CD4-positive, alpha-beta memory T cell (primary cell): ENCODE measurements at regions not wholly inside any gene's neighbourhood (a gene's known extent, or its start where the extent isn't known, plus 50 kb on each side); places are given as distances from the start of the nearest gene placed in this dataset.
"Not testable (repeated sequence)": the region's sequence is repeated elsewhere in the genome, so short reads cannot be mapped to it uniquely, and the experiment has no call there.

Experiments used
- CTCF ChIA-PET: fragments of 350-600 bp; sonication (Branson Sonifier 250); formaldehyde crosslinking; loops from one replicate; lab custom pipeline; 2021; ENCODE audit warnings: inconsistent platforms; ENCODE audit not compliant: partially characterized antibody; lab: Charles Lee
- POLR2A ChIA-PET: fragments of 350-600 bp; sonication (Branson Sonifier 250); formaldehyde crosslinking; loops from one replicate; lab custom pipeline; 2021; ENCODE audit not compliant: partially characterized antibody; lab: Charles Lee
- DNase-seq, 5 donors: peaks; one replicate each; pipeline versions ENCODE4 v3.0.0 to v3.0.0-alpha.2; 2020 to 2022; ENCODE audit warnings: mixed read lengths in 1 of 5
- H3K27ac ChIP-seq: one replicate; pipeline ENCODE4 v1.7.0; 2013; ENCODE audit warnings: low read depth, low read length
- H3K27me3 ChIP-seq: 2 replicates; pipeline ENCODE4 v1.7.0; 2013; ENCODE audit warnings: mild to moderate bottlenecking, low read length, moderate library complexity; ENCODE audit not compliant: insufficient read depth
- H3K36me3 ChIP-seq: 2 replicates; pipeline ENCODE4 v1.7.0; 2013; ENCODE audit warnings: mild to moderate bottlenecking, low read length, moderate library complexity; ENCODE audit not compliant: insufficient read depth
- H3K4me1 ChIP-seq: 2 replicates; pipeline ENCODE4 v1.7.0; 2013; ENCODE audit warnings: mild to moderate bottlenecking, low read length, moderate library complexity; ENCODE audit not compliant: insufficient read depth
- H3K4me3 ChIP-seq, 2 donors: one replicate each; pipeline ENCODE4 v1.7.0; 2013; ENCODE audit warnings: low read length in 2 of 2, mild to moderate bottlenecking in 1 of 2
- H3K9me3 ChIP-seq, 2 donors: one replicate each; pipeline ENCODE4 v1.7.0; 2013; ENCODE audit warnings: low read length in 2 of 2, control low read depth in 1 of 2; ENCODE audit not compliant: control insufficient read depth in 1 of 2
- H3K27ac Mint-ChIP-seq, 7 donors: one replicate each; pipeline ENCODE4 v1.8.0; 2020 to 2021; ENCODE audit warnings: mixed read lengths in 7 of 7, mild to moderate bottlenecking in 6 of 7, inconsistent platforms in 3 of 7, moderate library complexity in 3 of 7
- H3K27me3 Mint-ChIP-seq, 2 donors: one replicate each; pipeline ENCODE4 v1.8.0; 2020 to 2021; ENCODE audit warnings: mixed read lengths in 2 of 2
- H3K36me3 Mint-ChIP-seq, 2 donors: one replicate each; pipeline ENCODE4 v1.8.0; 2020 to 2021; ENCODE audit warnings: mixed read lengths in 2 of 2, inconsistent platforms in 1 of 2, mild to moderate bottlenecking in 1 of 2
- H3K4me1 Mint-ChIP-seq, 4 donors: one replicate each; pipeline ENCODE4 v1.8.0; 2020 to 2021; ENCODE audit warnings: mixed read lengths in 4 of 4, mild to moderate bottlenecking in 1 of 4
- H3K4me3 Mint-ChIP-seq, 8 donors: one replicate each; pipeline ENCODE4 v1.8.0; 2020 to 2021; ENCODE audit warnings: mixed read lengths in 8 of 8, mild to moderate bottlenecking in 7 of 8, moderate library complexity in 6 of 8, inconsistent platforms in 3 of 8
- H3K9me3 Mint-ChIP-seq, 8 donors: one replicate each; pipeline ENCODE4 v1.8.0; 2020 to 2021; ENCODE audit warnings: mixed read lengths in 8 of 8, mild to moderate bottlenecking in 5 of 8, inconsistent platforms in 3 of 8, moderate library complexity in 1 of 8
- intact Hi-C: fragments of 100-400 bp; cut with micrococcal nuclease; formaldehyde crosslinking; loops from one replicate; pipeline ENCODE4 v1.15.1; 2023

DNA sequence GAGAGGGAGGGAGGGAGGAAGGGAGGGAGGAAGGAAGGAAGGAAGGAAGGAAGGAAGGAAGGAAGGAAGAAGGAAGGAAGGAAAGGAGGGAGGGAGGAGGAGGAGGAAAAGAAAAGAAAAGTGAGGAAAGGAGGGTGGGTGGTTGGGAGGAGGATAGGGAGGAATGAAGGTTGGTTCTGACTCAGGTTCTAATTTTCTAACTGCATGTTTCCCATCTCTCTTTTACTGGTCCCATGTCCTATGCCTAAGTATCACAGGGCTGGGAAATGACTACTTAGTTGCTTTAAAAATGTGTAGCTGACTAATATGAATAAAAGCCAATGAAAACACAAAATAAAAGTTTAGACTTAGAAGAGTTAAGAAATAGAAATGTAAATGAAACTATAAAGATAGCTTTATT is 890.9 kb upstream of the POT1 start:
- Mint-ChIP-seq H3K4me3 (no peak overlapping the region), H3K36me3 (no peaks in the 10 kb centered on the region), H3K27ac (no peak overlapping the region), H3K9me3 (peaks cover 0 to 6% (median 3%) of the 10 kb centered on the region in 8 donors), H3K27me3 (no peaks in the 10 kb centered on the region), H3K4me1 (no peaks in the 10 kb centered on the region)
- Histone ChIP-seq H3K9me3 (no peaks in the 10 kb centered on the region), H3K36me3 (no peaks in the 10 kb centered on the region), H3K4me1 (no peaks in the 10 kb centered on the region), H3K27ac (no peak overlapping the region), H3K4me3 (no peak overlapping the region), H3K27me3 (no peaks in the 10 kb centered on the region)
- CTCF ChIA-PET = no interaction called here
- no peak for DNase-seq
- intact Hi-C loops = no loop called here
- POLR2A ChIA-PET = no interaction called here

- peaks cover 0 to 8% (median 1%) of the 10 kb centered on the region in 8 donors for H3K9me3 Mint-ChIP-seq
- Histone ChIP-seq H3K4me1 (no peaks in the 10 kb centered on the region), H3K4me3 (no peak overlapping the region), H3K36me3 (no peaks in the 10 kb centered on the region), H3K27me3 (no peaks in the 10 kb centered on the region), H3K9me3 (no peaks in the 10 kb centered on the region), H3K27ac (no peak overlapping the region)
- no peaks in the 10 kb centered on the region for H3K36me3 Mint-ChIP-seq
- no peak for DNase-seq
- ChIA-PET CTCF (no interaction called here), POLR2A (no interaction called here)
- no peak overlapping the region for H3K4me3 Mint-ChIP-seq
- H3K27me3 Mint-ChIP-seq = no peaks in the 10 kb centered on the region
- H3K27ac Mint-ChIP-seq = no peak overlapping the region
- intact Hi-C loops = no loop called here
- no peaks in the 10 kb centered on the region for H3K4me1 Mint-ChIP-seq
Measured at GRCh38 chr7:125814100-125814499, 884.5 kb upstream of the POT1 start.

DNA sequence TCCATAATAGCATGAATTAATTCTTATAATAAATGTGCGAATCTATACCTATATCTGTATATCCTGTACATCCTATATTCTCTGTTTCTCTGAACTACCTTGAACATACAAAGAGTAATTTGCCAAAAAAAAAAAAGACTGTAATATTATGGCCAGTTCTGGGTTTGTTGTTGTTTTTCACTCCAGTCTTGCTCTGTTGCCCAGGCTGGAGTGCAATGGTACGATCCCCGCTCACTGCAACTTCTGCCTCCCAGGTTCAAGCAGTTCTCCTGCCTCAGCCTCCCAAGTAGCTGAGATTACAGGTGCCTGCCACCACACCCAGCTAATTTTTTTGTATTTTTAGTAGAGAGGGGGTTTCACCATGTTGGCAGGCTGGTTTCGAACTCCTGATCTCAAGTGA is 876.9 kb upstream of the POT1 start:
- POLR2A ChIA-PET, H3K36me3 ChIP-seq, intact Hi-C loops, H3K27me3 ChIP-seq, H3K4me1 Mint-ChIP-seq, H3K9me3 ChIP-seq, H3K27ac Mint-ChIP-seq, H3K4me3 Mint-ChIP-seq, H3K27ac ChIP-seq, H3K27me3 Mint-ChIP-seq, DNase-seq, H3K4me1 ChIP-seq, H3K4me3 ChIP-seq, H3K36me3 Mint-ChIP-seq: not testable (repeated sequence)
- peaks cover 0 to 16% (median 6%) of the 10 kb centered on the region in 8 donors for H3K9me3 Mint-ChIP-seq
- CTCF ChIA-PET = interaction anchor here (0.6 kb wide), 1 partner anchor 402 kb away, joined by 3 read pairs; no protein-coding TSS in a partner anchor

DNA sequence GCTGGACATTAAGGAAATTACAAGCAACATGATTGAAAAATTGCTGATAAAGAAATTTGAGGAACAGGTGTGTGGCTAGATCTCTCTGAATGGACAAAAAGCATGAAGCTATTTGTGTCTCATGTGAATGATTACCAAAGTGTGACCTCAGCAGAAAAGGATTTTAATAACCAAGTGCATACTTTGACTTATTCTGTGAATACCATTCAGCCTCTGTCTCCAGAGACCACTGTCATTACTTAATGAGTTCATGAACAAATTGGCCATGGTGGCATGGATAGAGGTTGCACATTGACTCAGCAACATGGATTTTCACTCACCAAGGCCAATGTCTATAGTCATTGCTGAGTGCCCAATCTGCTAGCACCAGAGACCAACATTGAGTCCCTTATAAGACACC is 874.6 kb upstream of the POT1 start:
- ChIA-PET CTCF (no interaction called here), POLR2A (no interaction called here)
- H3K4me3 Mint-ChIP-seq = no peak overlapping the region
- Histone ChIP-seq H3K27me3 (no peaks in the 10 kb centered on the region), H3K4me3 (no peak overlapping the region), H3K9me3 (peaks cover 0 to 4% of the 10 kb centered on the region in 2 donors), H3K36me3 (no peaks in the 10 kb centered on the region), H3K27ac (no peak overlapping the region), H3K4me1 (no peaks in the 10 kb centered on the region)
- H3K9me3 Mint-ChIP-seq = peaks cover 0 to 24% (median 7%) of the 10 kb centered on the region in 8 donors
- no peak overlapping the region for H3K27ac Mint-ChIP-seq
- no peaks in the 10 kb centered on the region for H3K36me3 Mint-ChIP-seq
- no peaks in the 10 kb centered on the region for H3K4me1 Mint-ChIP-seq
- intact Hi-C loops = no loop called here
- no peaks in the 10 kb centered on the region for H3K27me3 Mint-ChIP-seq
- no peak for DNase-seq

DNA sequence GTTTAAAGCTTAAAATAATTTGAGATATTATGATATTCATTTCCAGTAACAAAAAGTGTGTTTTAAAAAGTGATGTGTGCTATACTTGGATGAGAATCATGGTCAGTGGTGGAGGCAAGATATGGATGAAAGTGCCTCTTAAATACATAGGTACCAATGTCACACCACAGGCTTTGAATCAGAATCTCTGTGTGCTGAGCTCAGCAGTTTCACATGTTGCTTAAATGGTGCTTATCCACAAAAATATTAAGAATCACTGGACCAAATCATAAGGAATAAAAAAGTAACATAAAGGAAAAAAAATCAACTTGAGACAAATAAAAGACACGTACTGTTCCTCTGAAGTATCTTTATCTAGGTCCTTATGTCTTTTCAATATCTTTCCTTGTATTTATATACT is 850.5 kb upstream of the POT1 start:
- Mint-ChIP-seq H3K4me3 (no peak overlapping the region), H3K36me3 (no peaks in the 10 kb centered on the region), H3K9me3 (peaks cover 0 to 8% (median 6%) of the 10 kb centered on the region in 8 donors), H3K27me3 (no peaks in the 10 kb centered on the region), H3K4me1 (no peaks in the 10 kb centered on the region), H3K27ac (no peak overlapping the region)
- CTCF ChIA-PET = no interaction called here
- Histone ChIP-seq H3K36me3 (no peaks in the 10 kb centered on the region), H3K9me3 (no peaks in the 10 kb centered on the region), H3K27ac (no peak overlapping the region), H3K27me3 (no peaks in the 10 kb centered on the region), H3K4me1 (no peaks in the 10 kb centered on the region), H3K4me3 (no peak overlapping the region)
- no peak for DNase-seq
- intact Hi-C loops = no loop called here
- POLR2A ChIA-PET = no interaction called here

- no peak overlapping the region for H3K27ac Mint-ChIP-seq
- CTCF ChIA-PET = no interaction called here
- Histone ChIP-seq H3K27me3 (no peaks in the 10 kb centered on the region), H3K36me3 (no peaks in the 10 kb centered on the region), H3K4me3 (no peak overlapping the region), H3K27ac (no peak overlapping the region), H3K9me3 (no peaks in the 10 kb centered on the region), H3K4me1 (no peaks in the 10 kb centered on the region)
- DNase-seq = no peak
- no peaks in the 10 kb centered on the region for H3K4me1 Mint-ChIP-seq
- peaks cover 0 to 14% (median 4%) of the 10 kb centered on the region in 8 donors for H3K9me3 Mint-ChIP-seq
- no peak overlapping the region for H3K4me3 Mint-ChIP-seq
- intact Hi-C loops = no loop called here
- H3K27me3 Mint-ChIP-seq = no peaks in the 10 kb centered on the region
- POLR2A ChIA-PET = no interaction called here
- H3K36me3 Mint-ChIP-seq = no peaks in the 10 kb centered on the region
Measured at GRCh38 chr7:125775317-125775716, 845.7 kb upstream of the POT1 start.

DNA sequence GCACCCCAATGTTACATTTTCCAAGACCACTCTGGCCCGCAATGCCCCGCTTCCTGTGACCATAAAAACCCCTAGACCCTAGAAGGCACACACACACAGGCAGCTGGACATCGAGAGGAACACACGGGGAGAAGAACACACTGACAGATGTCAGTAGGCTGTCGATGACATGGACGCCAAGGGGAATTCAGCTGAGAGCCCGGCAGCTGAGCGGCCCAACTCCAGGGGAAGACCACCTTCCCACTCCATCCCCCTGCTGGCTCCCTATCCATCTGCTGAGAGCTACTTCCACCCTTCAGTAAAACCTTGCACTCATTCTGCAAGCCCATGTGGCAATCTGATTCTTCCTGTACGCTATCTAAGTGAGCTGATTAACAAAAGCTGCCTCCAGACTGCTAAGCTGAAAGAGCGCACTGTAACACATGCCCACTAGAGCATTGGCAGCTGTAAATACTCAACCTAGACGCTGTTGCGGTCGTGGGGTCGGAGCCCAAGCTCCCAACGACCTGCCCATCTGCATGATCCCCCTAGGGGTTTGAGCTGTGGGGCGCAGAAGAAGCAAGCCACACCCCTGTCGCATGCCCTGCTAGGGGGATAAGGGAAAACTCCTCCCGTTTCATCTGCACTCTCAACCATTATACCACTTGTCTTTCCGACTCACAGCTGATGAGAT is 843.6 kb upstream of the POT1 start:
- no peak overlapping the region for H3K4me3 Mint-ChIP-seq
- H3K4me1 Mint-ChIP-seq = no peaks in the 10 kb centered on the region
- no peak for DNase-seq
- H3K36me3 ChIP-seq = no peaks in the 10 kb centered on the region
- no peak overlapping the region for H3K27ac Mint-ChIP-seq
- peaks cover 0 to 14% (median 3%) of the 10 kb centered on the region in 8 donors for H3K9me3 Mint-ChIP-seq
- POLR2A ChIA-PET = no interaction called here
- no peak overlapping the region for H3K27ac ChIP-seq
- no peaks in the 10 kb centered on the region for H3K36me3 Mint-ChIP-seq
- H3K27me3 Mint-ChIP-seq = no peaks in the 10 kb centered on the region
- no peak overlapping the region for H3K4me3 ChIP-seq
- H3K27me3 ChIP-seq = no peaks in the 10 kb centered on the region
- no peaks in the 10 kb centered on the region for H3K9me3 ChIP-seq
- intact Hi-C loops = no loop called here
- CTCF ChIA-PET = no interaction called here
- no peaks in the 10 kb centered on the region for H3K4me1 ChIP-seq
